GM19397 (cell line): ENCODE measurements at regions not wholly inside any gene's neighbourhood (a gene's known extent, or its start where the extent isn't known, plus 50 kb on each side); places are given as distances from the start of the nearest gene placed in this dataset.
"Not testable (repeated sequence)": the region's sequence is repeated elsewhere in the genome, so short reads cannot be mapped to it uniquely, and the experiment has no call there.

ENCODE experiments used
- ATAC-seq: cut with Tn5 transposase; IDR thresholded peaks from one replicate; pipeline ENCODE4 v1.9.1; 2021; ENCODE audit warnings: mild to moderate bottlenecking, moderate library complexity; ENCODE audit not compliant: unreplicated experiment

DNA sequence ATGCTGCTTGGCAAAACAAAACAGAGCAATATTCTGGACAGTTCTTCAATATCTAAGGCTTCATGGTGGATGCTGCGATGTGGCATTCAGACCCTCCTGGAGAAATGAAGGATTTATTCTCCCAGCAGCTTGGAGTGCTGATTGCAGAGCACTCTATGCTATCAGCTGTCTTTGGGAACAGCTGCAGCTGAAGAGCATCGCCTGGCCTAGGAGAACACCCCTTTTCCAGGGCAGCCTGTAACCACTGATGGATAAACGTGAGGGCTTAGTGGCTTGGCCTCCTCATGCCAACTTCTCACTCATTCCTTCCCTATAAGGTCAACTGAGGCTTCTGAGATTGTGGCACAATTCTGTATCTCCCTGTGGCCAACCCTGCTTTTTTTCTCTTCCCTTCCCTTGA is 638.1 kb upstream of the CNTNAP2 start:
- ATAC-seq: no peak

DNA sequence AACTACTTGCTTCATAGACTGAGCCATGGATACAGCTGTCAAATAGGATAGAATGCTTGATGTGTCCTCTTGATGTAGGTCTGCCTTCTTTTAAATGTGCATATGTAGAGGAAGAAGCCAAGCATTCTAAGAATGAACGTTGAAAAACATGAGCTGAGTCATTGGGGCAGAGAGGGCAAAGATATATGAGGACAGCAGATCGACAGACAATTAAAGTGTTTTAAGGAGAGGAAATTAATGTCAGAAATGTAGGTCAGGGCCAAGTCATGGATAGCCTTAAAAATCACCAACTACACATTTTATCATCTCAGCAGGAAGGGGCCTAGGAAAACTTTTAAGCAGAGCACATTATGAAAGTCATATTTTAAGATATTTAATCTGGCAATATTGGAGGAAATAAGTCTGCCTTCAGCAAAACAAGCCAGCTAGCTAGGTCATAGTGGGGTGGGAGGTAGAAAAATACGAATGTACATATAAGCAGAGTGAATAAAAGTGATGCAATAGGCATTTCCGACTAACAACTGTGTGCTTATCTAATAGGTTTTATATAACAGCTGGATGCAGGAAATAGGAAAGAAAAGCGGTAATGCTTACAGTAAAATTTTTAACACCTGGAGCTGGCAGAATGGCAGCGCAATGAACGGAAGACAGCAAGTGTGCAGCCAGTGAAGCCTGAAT is 638.3 kb upstream of the TPK1 start:
- no peak for ATAC-seq

DNA sequence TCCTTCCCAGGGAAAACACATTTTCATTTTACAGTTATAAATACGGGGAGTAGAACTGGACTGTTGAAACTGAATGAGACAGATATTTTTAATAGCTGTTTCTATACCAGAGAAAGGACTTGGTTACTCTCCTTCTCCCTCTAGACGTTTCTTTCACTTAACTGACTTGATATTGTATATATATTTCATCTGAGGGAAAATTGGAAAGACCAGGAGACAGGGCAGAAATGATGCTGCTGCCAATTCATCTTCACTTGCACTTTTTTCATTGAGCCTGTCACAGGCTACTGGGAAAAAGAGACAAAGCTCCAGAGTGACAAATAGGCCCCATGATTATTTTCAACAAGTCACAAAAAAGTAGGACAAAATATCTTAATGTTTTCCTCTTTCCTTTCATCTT is 636.0 kb upstream of the TPK1 start:
- no peak for ATAC-seq

DNA sequence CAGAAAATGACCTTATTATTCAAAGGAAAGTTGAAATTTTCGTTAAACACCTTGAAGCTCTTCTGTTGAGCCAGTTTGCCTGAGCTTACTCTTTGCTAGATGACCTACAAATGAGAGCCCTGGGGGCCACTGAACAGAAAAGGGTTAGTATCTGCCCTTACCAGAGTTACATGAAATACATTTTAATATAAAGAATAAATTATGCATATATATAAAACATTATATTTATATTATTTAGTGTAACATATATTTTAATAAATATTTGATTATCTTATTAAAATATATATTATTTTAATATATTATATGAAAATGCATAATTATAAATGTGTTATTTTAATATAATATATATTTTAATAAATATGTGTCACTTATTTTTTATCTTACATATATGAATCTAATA is 628.4 kb upstream of the TPK1 start:
- ATAC-seq: no peak

DNA sequence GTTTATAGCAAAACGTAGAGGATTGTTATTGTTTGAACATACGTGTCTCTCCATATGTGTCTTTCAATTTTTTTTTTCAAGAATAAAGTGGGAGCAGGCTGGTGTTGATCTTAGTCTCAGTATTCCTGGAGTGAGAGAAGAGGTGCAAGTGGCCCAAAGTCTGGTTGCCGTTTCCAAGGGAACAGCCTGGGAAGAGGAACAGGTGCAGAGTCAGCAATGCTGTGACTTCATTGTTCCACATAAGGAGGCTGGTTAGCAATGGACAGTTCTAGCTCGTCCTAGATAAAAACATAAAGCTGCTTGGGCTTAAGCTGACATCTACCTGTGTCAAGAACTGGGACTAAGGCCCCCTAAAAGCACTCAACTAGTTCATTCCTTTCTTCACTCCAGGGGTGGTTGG is 626.6 kb upstream of the TPK1 start:
- no peak for ATAC-seq

DNA sequence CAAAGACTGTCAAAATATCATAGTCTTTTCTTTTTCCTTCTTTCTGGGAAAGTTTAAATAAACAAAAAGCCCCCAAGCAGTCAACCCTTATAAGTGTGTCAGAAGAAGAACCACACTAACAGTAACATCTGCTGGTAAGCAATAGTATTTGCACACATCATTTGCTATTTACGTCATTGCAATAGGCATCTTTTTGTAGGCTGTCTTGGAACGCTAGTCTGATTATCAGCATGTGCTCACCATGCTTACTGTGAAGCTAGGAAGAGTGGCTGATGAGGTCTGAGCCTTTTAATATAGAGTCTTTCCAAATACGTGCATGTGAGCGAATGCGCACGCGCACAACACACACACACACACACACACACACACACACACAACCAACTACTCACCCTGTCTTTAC is 599.0 kb upstream of the TPK1 start:
- ATAC-seq: no peak

DNA sequence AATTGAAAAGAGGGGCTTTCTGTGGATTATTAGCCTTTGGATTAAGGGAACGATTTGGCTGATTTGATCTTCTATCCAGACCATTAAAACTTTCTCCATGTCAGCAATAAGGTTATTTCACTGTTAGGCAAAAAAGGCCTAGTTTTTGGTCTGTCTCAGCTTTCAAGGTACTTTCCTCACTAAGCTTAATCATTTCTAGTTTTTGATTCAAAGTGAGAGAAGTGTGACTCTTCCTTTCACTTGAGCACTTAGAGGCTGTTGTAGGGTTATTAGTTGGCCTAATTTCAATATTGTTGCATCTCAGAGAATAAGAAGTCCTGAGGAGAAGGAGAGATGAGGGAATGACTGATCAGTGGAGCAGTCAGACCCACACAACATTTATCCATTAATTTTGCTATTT is 596.0 kb upstream of the TPK1 start:
- ATAC-seq: peak; percentile 50

DNA sequence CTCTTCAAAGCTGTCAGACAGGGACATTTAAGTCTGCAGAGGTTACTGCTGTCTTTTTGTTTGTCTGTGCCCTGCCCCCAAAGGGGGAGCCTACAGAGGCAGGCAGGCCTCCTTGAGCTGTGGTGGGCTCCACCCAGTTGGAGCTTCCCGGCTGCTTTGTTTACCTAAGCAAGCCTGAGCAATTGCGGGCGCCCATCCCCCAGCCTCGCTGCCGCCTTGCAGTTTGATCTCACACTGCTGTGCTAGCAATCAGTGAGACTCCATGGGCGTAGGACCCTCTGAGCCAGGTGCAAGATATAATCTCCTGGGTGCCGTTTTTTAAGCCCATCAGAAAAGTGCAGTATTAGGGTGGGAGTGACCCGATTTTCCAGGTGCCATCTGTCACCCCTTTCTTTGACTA is 582.6 kb upstream of the TPK1 start:
- not testable (repeated sequence) for ATAC-seq

DNA sequence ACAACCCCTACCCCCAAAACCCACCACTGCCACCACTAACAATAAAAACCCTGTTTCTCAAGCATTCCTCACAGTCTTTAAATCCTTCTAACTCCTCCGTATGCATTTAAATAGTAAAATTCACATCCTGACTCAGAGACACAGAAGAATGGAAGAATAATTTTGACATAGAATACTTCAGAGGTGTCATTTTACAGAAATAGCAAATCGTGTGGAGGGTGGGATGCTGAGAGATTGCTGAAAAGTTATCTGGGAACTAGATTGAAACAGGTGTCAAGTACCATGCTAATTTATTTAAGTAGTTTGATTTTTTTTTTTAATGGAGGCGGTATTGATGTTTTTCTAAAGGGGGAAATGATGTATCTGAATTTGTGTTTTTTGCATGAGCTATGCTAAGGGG is 575.2 kb upstream of the TPK1 start:
- ATAC-seq: no peak

DNA sequence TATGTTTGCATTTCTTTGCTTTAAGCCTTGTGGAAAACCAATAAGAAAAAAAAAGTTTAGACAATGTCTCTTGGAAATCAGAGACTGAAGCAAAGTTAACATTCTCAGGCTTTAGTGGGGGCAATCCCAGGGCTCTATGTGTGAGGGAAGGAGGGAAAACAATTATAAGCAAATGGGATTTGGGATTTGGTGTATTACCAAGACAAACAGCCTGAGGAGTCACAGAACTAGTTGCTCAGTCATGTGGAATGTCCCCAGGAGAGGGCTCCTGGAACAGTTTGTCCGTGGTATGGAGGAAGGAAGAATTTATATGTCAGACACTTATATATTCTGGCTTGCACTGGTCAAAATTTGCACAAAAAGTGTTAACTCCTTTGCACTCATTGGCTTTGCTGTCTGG is 562.9 kb upstream of the TPK1 start:
- ATAC-seq: no peak

DNA sequence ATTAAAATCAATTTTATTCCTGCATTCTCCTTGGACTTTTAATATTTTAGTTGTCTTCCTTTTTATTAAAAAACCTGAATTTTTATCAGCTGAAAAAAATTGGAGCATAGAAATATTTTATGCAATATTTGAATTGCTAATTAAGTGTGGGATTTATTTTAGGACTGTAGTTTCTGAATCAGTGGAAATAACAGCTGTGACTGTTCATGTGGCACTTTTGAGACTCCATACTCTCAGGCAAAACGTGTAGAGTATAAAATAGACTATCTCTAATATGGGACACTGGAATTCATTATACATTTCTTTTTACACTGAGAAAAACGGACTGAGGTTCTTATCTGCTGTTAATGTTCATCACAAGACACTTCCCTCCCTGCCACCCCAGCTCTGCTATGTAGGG is 558.3 kb upstream of the TPK1 start:
- ATAC-seq: no peak

DNA sequence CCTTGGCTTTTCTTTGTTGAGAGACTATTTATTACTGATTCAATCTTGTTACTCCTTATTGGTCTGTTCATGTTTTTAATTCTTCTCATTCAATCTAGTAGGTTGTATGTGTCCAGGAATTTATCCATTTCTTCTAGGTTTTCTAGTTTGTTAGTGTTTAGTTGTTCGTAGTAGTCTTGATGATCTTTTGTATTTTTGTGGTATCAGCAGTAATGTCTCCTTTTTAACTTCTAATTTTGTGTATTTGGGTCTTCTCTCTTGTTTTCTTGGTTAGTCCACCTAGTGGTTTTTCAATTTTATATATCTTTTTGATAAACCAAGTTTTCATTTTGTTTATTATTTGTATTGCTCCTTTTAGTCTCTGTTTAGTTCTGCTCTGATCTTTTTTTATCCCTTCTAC is 546.9 kb upstream of the TPK1 start:
- no peak for ATAC-seq

DNA sequence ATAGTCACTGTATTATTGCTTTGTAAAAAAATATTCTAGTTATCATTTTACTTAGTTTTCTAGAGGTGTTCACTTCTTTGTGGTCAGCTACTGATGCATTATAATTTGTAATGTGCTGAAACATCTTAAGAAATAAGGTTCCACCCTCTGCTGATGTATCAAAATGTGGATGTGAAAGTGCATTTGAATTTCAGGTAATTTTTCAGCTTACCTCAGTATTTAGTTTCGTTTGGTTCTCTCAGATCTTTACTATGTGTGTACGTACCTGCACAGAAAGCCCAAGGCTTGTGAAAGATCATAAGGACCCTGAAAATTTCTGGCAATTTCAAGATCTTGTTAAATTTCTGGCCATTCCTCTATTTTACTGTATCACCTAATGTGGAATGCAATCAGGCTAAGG is 542.3 kb upstream of the TPK1 start:
- no peak for ATAC-seq

DNA sequence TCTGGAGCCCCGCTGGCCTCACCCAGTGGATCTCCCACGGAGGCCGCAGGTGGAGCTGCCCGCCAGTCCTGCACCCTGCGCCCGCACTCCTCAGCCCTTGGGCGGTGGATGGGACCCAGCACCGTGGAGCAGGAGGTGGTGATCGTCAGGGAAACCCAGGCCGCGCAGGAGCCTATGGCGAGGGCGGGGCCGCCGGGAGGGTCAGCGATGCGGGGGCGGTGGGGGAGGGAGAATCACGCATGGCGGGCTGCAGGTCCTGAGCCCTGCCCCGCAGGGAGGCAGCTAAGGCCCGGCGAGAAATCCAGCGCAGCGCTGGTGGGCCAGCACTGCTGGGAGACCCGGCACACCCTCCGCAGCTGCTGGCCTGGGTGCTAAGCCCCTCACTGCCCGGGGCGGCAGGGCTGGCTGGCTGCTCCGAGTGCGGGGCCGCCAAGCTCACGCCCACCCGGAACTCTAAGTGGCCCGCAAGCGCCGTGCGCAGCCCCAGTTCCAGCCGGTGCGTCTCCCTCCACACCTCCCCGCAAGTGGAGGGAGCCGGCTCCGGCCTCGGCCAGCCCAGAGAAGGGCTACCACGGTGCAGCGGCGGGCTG is 524.8 kb upstream of the TPK1 start:
- ATAC-seq: no peak

DNA sequence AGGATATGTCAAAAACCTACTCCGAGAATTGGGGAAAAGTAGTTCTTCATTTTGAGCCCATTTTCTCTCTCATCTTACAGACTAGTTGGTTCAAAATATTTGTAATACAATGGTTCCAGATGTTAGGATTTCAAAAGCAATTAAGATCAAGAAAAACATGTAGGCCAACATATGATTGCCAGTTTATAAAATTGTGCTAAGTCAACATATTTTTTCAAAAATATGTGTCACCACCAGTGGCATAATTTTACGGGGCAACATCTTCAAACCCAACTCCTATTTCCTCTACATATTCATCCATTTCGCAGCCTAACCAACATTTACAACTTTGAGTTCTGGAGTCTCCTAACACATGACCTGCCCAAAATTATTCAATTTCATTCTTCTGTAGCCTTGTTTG is 514.5 kb upstream of the TPK1 start:
- no peak for ATAC-seq

DNA sequence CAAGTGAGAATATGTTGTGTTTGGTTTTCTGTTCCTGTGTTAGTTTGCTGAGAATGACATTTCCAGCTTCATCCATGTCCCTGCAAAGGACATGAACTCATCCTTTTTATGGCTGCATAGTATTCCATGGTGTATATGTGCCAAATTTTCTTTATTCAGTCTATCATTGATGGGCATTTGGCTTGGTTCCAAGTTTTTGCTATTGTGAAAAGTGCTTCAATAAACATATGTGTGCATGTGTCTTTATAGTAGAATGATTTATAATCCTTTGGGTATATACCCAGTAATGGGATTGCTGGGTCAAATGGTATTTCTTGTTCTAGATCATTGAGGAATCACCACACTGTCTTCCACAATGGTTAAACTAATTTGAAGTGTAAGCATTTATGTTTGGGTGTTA is 513.6 kb upstream of the TPK1 start:
- not testable (repeated sequence) for ATAC-seq

DNA sequence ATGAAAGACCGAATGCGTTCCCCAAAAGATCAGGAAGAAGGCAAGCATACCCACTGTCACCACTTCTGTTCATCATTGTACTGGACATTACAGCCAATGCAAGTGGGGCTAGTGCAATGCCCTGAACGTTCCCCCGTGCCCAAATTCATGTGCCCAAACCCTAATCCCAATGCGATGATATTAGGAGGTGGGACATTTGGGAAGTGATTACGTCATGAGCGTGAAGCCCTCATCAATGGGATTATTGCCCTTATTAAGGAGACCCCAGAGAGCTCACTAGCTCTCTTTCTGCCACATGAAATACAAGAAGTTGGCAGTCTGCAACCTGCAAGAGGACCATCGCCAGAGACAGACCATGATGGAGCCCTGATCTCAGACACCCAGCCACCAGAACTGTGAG is 511.4 kb upstream of the TPK1 start:
- no peak for ATAC-seq

DNA sequence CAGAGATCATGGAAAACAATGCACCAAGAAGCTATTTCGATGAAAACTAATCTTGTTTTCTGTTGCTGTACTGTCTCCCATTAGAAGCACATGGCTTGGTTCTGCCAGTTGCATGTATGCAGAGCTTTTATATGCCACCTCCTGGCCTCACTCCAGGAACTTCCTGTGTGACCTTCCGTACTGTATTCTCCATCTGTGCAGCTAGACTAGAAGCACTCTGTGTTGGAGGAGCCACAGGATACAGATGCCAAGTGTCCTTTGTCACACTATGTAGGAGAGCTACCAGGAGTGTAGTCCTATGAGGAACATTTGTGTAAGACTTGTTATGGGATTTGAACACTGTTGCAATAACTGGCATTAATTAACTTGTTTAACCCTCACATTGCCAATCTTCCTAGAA is 503.5 kb upstream of the TPK1 start:
- no peak for ATAC-seq

DNA sequence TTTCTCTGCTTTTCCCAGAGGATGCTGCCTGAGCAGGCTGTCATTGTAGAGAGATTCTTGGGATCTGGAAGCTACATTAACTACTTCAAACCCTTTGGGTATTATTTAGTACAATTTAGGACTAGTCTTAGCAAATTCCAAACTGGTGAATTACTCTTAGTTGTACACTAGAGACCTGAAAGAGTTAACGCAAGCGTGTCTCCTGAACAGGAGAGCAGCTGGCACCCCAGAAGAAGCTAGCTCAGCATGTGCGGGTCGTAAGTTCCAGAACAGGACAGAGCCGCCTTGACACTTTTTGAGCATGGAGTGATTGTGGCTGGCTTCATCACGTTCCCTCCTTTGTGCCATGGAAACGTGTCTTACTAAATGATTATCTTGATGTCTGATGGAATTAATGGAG is 495.7 kb upstream of the TPK1 start:
- no peak for ATAC-seq

DNA sequence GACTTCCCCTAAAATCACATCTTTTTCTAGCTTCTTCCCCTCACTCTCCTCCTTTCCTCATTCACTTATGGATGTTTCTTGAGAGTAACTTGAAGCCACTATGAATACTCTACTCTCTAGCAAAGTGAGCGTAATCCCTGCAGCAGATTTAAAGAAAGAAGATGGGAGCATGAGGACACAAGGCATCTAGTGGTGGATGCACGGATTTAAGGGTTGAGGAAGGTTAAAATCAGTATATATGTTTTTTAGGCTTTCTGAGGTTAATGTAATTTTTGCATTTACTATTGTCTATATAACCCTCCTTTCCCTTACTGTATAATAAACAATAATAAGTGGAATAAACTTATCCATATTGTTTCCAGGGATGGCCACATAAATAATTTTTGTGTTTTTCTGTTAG is 495.2 kb upstream of the TPK1 start:
- no peak for ATAC-seq

DNA sequence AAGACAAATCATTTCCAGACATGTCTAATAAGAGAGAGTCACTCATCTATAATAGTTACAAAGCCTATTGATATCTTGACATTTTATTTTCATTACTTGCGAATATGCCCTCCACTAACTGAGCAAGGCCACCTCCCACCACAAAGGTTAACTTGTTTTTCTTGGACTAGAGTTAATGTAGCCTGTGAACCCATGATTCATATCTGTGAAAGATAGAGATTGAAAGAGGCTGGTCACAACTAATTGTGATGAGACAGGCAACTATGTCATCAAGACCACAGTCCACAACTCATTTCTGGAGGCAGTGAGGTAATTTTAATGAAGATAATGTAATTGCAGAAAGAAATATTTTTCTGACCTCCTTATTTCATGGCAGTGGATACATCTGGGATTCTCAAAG is 491.8 kb upstream of the TPK1 start:
- no peak for ATAC-seq

DNA sequence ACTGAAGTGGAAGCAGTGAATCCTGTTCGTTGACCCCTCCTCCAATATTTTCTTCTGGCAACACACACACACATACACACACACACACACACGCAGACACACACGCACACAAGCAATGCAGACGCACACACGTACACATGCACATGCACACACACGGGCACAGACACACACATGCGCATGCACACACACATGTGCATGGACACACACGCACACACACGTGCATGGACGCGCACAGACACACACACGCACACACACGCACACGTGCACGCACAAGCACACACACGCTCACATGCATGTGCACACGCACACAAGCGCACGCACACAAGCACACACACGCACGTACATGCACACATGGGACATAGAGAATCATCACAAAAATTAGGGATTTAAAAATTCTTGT is 488.2 kb upstream of the TPK1 start:
- ATAC-seq: no peak

DNA sequence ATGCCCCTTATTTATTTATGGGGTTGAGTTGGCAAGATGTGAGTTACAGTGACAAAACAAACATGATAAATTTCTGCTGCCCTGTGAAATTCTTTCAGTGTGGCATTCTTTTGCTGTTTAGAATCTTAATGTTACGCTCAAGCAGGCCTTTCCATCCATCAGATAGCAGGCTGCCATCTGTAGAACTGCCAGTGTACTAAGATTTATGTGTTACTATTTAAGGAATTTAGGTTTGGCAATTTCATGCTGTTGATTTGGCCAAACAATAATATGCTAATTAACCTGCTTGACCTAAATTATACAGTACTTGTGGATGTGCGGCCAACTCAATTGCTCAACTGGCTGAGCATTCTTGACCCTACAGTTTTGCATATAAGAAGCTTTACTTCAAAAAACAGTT is 477.7 kb upstream of the TPK1 start:
- no peak for ATAC-seq
